Stimulated activated CD4-positive, alpha-beta T cell treated with anti-CD3 and anti-CD28 coated beads, Interleukin-15, amount 100 ng/mL, for 1 hour (primary cell): ENCODE measurements at regions not wholly inside any gene's neighbourhood (a gene's known extent, or its start where the extent isn't known, plus 50 kb on each side); places are given as distances from the start of the nearest gene placed in this dataset.
A peak's percentile ranks its signal among the peaks of the same experiment; 100 is the strongest.
"Not testable (repeated sequence)": the region's sequence is repeated elsewhere in the genome, so short reads cannot be mapped to it uniquely, and the experiment has no call there.

Source experiments
- DNase-seq, 2 donors: peaks; one replicate each; pipeline ENCODE4 v3.0.0-alpha.2; 2020; ENCODE audit warnings: low read depth in 1 of 2, low spot score in 1 of 2

DNA sequence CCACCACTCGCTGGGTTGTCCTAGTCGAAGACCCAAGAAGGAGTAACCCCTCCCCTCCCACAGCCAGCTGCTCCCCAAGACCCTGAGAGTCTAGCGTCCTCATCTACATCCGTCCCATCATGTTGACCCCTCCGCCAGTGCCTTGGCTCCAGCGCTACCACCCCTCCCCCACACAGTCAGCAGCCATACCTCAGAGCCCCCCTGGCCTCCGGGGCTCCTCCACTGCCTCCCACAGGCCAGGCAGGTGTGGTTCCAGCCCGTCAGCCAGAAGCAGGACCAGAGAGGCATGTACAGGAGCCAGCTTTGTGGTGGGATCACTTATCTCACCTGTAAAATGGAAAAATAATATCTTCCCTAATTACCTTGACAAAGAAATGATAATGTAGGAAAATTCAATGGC is 51.5 kb upstream of the PHF21B start:
- no peak for DNase-seq

DNA sequence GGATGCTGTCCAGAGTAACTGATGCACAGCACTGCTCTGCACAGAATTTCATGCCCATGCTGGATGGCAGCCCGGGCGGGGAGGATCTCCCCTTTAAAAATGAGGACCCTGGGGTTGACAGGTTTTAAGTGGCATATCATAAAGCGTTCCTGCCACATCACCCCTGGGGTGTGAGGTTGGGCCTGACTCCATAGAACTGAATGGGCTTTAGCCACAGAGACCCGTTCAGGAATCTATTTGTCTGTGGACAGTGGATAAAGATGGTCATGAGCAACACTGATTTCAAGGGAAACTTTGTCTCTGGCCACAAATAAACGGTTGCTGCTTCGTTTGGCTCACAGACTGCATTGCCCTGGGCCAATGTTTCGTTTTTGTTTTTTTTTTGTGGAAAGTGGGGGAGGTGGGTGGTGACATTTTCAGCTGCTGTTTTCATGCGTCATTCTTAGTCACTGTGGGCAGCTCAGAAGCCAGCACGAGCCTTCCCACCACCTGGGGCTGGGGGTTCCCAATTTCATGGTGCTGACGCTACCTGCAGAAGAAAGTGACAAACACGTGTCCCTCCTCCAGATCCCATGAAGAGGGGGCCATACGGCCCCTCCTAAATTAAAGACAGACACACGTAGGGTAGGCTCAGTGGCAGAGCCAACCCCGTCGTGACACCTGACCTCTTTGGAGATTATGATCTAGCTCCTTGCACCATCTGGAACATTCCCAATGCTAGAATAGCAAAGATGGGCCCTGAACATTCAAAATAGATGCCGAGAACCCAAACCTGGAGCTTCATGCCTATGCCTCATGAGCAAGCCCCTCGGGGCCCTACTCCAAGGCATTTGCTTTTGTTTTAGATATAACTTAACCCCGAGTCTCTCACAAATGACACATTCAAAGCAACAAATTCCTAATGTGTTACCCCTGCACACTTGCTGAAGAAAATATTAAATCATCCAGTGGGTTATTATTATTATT is 54.8 kb upstream of the PHF21B start:
- peak in 1 of 2 donors; percentile 28 for DNase-seq

DNA sequence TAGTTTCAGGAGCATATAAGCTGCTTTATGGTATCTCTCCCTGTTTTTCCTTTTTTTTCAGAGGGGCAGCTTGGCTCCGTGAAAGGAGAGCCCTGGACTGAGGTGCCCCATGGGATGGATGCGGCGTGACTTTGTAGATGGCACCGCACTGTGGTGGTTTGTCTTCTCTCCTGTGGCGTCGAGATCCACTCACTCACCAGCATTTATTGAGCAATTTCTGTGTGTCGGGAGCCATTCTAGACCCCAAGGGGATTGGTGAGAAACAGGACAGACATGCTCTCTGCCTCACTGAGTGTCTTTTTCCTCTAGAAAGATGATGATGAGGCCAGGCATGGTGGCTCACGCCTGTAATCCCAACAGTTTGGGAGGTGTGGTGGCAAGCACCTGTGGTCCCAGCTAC is 55.9 kb upstream of the PHF21B start:
- DNase-seq = no peak

DNA sequence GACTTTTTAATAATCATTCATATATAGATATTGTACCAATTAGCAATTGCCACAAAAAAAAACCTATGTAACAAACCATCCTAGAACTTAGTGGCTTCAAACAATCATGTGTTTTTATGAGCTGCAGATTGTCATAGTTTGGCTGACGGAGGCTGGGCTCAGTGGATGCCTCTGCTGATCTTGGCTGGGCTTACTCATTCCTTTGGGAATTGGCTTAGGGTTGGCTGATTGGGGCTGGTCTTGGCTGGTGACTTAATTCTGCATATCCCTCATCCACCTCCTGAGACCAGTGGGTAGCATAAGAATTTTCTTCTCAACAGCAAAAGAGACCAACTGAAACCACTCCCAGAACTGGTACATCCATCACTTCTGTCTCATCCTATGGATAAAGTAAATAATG is 57.9 kb upstream of the PHF21B start:
- DNase-seq = no peak

DNA sequence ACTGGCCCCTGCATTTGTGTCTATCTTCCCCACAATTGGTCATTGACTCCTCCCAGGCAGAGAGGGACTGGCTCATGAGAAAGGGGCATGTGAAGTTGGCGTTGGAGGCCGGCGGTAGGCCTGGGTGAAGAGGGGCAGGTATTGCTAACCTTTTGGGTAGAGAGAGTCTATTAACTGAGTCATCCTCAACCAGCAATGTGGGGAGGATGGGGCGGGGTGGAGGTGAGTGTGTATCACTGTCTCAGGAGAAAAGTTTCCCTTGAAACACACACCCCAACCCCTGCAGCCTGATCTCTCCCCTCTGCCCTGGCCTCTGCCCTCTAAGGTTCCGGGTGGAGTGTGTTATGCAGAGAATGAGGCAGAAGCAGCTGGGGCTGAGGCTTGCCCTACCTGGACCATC is 60.1 kb upstream of the PHF21B start:
- no peak for DNase-seq

DNA sequence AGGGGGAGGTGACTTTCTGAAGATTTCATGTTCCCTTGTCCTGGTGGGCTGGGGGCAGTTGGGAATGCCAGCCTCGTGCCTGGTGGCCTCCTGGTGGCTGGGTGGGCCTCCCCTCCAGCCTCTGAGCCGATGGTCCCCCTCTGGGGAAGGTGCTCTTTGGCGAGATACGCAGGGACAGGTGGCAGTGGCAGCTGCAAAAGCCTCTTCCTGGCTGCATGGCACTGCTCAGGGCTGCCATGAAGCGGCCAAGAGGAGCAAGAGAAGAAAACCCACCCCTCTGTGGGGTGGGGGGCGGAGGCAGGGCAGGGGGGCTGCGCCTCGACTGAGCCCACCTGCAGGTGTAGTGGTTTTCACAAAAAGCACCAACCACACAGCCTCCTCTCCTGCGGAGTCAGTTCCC is 61.8 kb upstream of the PHF21B start:
- DNase-seq = no peak

DNA sequence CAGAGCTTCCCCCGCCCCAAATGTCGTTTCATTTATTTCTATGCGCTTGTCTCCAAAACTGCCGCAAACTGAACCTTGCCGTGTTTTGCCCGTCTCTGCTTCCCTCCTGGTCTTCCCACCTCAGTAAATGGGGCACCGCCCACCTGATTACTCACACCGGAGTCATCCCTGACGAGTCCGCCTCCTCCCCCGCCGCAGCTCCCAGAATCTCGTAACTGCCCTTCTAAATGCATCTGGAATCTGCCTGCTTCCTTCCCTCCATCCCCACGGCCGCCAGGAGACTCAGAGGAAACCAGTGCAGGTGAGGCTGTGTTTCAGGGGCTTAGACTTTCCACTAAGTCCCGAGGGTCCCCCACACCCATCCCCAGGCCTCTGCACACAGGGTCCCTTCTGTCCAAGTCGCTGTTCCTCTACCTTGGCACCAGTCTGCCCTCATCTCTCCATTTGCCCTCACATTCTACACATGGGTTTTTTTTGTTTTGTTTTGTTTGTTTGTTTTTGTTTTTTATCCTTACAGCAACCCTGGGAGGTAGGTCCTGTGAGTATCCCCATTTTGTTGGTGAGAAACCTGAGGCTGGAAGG is 62.6 kb upstream of the PHF21B start:
- no peak for DNase-seq

DNA sequence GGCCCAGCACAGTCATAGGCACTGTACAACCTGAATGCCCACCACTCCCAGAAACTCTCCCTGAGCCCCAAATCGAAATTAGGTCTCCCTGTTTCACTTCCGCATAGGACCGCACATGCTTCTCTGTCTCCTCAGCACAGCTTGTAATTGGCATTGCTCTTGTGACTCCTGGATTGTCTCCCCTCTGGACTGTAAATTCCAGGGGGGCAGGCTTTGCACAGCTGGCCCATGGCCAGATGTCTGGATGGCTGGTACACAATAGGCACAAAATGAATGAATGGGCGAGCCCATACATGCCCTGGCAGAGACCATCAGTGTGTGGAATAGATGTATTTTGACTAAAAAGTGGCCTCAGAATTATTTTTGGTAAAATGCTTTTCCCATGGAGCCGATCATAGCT is 63.3 kb upstream of the PHF21B start:
- no peak for DNase-seq

DNA sequence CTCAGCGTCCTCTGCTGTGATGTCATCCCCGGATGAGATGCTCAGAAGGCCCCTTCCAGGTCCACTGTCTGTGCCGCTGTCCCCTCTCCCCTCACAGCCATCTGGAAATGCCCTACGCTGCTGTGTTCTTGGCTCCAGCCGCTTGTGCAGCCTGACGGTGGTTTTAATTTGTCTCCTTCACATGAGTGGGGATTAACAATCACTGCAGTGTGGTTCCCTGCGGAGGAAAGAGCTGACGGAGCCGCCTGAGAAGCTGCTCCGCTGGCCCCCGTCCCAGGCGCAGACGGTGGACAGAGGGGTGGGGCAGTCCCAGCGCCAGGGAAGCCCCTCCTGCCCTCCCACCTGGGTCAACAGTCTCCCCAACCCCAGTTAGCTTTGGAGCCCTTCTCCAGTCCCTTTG is 67.5 kb upstream of the PHF21B start:
- no peak for DNase-seq

DNA sequence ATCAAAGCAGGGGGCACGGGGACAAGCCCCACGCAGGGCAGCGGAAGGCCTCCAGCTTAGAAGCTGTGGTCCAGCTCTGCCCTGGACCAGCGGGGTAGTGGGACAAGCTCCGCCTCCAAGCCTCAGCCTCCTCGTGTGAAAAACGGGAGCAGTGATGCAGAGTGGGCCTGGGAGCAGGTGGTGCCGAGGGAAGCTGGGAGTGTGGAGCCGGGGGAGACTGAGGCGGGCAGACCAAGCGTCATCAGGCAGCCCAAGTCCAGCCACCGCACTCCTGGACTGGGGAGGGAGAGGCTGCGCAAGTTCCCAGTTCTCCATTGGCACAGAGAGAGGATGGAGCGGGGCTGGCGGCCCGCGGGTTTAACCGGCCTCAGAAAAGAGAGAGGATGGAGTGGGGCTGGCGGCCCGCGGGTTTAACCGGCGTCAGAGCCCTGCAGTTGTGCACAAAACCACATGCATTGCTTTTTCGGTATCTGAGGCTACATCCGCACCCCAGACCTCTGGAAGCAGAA is 68.1 kb upstream of the PHF21B start:
- DNase-seq = no peak

DNA sequence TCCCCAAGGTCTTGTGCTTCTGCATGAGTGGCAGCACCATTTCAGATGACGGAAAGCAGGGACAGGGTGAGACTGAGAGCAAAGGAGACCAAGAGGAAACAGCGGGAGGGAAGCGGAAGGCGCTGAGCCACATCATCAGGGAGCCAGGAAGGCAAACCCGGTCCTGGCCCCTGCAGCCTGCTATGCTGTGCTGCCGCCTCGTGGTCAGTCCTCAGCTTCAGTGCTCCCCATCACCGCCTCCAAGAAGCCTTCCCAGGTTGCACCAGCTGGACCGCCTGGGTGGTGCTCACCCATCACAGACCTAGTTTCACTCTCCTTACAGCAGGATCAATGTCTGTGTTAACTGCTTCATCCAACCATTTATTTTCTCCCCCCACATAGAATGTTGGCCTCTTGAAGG is 73.0 kb upstream of the PHF21B start:
- no peak for DNase-seq

DNA sequence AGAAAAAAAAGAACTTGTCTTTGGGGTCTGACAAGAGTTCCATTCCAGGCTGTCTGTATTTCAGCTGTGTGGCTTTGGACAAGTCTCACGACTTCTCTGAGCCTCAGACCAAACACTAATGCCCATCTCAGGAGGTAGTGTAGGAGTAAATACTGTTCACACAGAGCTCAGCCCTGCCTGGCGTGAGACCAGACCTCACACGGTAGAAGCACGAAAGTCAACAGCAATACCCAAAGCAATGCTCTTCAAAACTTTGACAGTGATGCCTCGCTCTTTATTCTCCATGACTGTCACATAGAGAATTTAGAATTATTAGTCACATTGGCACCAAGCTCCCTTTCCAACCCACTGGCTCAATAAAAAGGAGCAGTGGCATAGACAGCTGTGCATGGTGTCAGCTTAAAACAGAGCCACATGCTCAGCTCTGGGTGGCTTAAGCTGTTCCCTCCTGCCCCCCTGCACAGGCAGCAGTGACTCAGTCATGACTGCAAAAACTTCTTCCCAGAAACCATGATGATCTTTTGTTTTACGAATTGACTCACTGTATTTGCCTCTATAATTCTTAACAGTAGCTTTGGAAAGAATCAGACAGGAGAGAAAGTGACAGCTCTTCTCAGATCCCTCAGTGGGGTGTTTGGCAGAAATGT is 74.0 kb upstream of the PHF21B start:
- no peak for DNase-seq

DNA sequence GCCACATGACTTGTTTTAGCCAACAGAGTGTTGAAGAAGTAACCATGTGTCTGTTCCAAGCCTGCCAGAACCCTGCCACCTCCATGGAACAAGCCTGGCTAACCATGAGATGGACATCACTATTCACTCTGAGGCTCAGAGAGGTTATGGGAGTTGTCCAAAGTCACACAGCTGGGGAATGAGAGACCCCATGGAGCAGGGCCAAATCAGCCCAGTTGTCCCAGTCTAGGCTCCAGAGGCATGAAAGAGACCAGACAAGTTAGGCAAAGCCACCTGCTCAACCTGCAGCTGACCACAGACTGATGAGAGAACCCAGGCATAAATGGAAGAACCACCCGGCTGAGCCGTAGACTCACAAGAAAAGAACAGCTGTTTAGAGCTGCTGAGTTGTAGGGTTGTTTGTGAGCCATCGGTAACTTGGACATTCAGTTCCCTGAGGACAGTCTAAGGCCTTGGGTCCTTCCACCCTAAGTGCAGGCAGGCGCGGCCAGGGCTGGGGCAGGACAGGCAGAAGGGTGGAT is 74.7 kb upstream of the PHF21B start:
- no peak for DNase-seq

DNA sequence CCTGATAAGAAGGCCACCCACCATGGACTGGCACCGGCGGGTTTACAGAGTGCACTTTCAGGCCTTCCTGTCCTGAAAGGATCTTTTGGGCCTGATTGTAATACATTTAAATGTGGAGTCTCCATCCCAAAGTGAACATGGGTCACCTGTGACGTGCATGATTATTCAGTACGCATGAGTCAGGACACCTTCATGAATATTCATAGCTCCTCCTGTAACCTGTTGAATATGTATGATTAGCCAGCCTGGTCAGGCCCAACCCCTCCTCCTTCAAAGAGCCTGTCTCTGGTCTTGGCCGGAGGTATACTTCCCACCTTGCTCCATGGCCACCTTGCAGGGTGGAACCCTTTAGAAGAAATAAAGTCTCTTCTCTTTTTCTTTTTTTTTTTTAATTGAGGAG is 75.9 kb upstream of the NUP50 start:
- no peak for DNase-seq

DNA sequence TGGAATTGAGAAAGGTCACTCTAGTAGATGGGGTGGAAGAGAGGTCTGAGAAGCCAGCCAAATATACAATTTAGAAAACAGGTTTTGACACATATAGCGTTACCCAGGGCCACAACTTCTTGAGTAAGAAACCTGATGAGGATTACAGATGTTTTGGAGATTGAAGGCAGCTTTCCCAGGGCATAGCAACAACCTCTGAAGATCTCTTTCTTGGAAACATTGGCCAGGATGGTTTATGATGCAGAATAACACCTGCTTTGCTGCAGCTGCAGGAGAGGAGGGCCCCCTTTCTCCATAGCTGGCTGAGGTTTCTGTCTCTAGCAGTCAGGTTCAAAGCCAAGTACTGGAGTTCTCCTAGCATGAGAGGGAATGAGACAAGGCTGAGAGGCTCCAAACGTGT is 75.1 kb upstream of the NUP50 start:
- DNase-seq = no peak

DNA sequence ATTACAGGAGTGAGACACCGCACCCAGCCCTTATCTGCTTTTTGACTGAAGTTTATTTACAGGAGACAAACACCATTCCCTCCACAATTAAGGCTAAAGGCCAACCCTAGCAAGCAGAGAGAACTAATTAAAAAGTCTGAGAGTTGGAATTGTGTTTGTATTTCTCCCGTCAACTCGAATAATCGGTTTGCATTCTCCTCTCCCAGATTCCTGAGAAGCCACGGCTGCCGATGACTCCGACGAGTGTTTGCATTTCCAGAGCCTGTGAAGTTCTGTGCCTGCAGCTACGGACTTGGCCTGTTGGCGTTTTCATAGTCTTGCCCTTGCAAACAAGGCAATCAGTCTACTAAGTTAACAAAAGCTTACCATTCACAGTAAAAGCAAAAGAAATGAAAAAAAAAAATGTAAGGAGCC is 73.2 kb upstream of the NUP50 start:
- DNase-seq = no peak

DNA sequence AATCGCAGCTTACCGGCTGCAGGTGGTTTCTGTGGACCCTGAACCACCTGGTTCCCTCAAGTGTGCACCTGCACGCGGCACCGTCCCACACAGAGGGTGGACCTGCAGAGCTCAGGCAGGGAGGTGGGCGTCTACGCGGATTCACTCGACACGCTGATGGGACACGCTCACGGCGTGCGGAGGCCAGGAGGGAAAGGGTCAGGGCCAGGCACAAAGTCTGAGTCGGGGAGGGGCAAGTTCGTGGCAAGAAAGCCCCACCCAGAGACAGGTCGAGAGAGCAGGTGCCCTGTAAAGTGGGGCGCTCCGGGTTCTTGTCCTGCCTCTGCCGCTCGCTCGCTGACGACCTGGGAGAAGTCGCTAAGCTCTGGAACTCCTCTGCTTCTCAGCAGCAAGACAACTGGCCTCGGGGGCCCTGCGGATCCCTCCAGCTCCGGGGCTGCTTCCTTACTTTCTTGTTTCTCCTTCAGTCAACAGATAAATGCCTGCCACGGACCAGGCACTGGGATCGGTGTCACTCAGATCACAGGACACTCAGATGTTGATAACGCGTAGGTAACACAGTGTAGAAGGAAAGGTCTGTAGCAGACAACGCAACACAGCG is 72.4 kb upstream of the NUP50 start:
- DNase-seq = no peak

DNA sequence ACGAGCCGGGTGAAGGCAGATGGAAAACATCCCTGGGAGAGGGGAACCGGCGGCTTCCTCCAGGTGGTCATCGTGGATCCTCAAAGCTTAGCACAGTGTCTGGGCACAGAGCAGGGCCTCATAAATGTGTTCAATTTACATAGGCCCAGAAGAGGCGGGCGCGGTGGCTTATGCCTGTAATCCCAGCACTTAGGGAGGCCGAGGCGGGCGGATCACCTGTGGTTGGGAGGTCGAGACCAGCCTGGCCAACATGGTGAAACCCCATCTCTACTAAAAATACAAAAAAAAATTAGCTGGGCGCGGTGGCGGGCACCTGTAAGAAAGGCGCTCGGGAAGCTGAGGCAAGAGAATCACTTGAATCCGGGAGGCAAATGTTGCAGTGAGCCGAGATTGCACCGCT is 71.8 kb upstream of the NUP50 start:
- not testable (repeated sequence) for DNase-seq

DNA sequence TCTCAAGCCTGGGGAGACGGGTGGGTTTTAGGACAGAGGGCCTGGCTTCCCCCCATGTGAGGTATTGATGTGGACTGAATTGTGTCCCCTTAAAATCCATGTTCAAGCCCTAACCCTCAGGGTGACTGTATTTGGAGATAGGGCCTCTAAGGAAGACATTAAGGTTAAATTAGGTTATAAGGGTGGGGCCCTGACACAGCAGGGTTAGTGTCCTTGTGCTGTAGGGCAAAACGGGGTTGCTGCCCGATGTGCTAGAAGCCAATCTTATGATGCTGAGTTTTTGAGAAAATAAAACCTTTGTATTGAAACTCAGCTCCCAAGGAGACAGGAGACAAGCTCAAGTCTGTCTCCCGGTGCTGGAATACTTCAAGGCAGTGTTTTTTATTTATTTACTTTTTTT is 71.1 kb upstream of the NUP50 start:
- no peak for DNase-seq

DNA sequence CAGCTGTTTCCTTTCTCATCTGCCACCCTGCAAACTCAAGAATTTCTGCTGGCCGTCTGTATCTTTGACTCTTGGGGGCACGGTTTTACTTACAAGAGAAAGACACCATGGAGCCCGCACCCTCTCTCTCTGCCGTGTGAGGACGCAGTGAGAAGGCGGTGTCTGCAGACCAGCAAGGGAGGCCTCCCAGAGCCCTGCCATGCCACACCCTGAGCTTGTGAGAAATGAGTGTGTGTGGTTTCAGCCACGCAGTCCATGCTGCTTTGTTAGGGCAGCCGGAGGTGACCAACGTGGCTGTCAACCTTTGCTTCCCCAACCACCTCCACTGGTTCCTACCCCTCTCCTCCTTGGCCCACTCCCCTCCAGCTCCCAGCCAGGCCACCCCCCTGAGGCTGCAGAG is 70.1 kb upstream of the NUP50 start:
- no peak for DNase-seq

DNA sequence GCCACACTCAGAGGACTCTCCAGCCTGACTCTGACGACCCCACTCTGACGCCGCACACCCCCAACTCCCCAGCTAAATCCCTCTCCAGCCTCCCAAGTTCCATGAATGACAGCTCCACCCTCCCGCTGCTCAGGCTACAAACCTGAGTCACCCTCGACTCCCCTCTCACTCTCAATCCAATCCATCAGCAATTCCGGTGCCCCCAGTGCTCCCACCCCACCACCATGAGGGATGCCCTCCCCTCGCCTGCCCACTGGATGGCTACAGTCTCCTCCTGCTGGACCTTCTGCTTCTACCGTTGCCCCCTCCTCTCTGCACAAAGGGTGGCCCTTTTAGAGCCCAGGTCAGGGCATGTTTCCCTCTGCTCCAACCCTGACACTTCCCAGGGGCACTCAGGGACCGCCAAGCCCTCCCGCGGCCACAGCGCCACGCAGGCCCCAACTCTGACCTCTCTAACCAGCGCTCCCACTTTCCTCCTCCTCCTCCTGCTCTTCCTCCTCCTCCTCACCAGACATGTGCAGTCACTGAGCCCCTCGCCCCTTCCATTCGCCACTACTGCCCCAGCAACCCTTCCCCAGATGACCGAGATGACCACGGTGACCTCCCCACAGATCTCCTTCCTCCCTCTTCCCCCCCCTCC is 69.5 kb upstream of the NUP50 start:
- DNase-seq = no peak
